Nephron progenitor cell (in vitro differentiated cells): ENCODE measurements at regions not wholly inside any gene's neighbourhood (a gene's known extent, or its start where the extent isn't known, plus 50 kb on each side); places are given as distances from the start of the nearest gene placed in this dataset.

ENCODE experiments used
- DNase-seq: peaks from one replicate; pipeline ENCODE4 v3.0.0; 2021
- H3K27ac Mint-ChIP-seq: 2 replicates; pipeline ENCODE4 v1.8.0; 2021; ENCODE audit warnings: mild to moderate bottlenecking, moderate library complexity, mixed read lengths
- H3K27me3 Mint-ChIP-seq: 2 replicates; pipeline ENCODE4 v1.8.0; 2021; ENCODE audit warnings: mild to moderate bottlenecking, low read depth, mixed read lengths; ENCODE audit not compliant: poor library complexity
- H3K36me3 Mint-ChIP-seq: 2 replicates; pipeline ENCODE4 v1.8.0; 2021; ENCODE audit warnings: low read depth, mixed read lengths
- H3K4me1 Mint-ChIP-seq: 2 replicates; pipeline ENCODE4 v1.8.0; 2021; ENCODE audit warnings: mixed read lengths
- H3K4me3 Mint-ChIP-seq: 2 replicates; pipeline ENCODE4 v1.8.0; 2021; ENCODE audit warnings: mild to moderate bottlenecking, moderate library complexity, mixed read lengths
- H3K9me3 Mint-ChIP-seq: 2 replicates; pipeline ENCODE4 v1.8.0; 2021; ENCODE audit warnings: mild to moderate bottlenecking, moderate library complexity, mixed read lengths
- CTCF ChIP-seq: fragments of 200-600 bp; sonication (generic); IDR thresholded peaks from 2 replicates; pipeline ENCODE4 v1.5.0; 2021; ENCODE audit warnings: antibody characterized with exemption

- peaks cover 13% of the 10 kb centered on the region for H3K4me1 Mint-ChIP-seq
- H3K36me3 Mint-ChIP-seq = no peaks in the 10 kb centered on the region
- no peak overlapping the region for H3K27ac Mint-ChIP-seq
- H3K9me3 Mint-ChIP-seq = peaks cover 29% of the 10 kb centered on the region
- H3K27me3 Mint-ChIP-seq = peaks cover 7% of the 10 kb centered on the region
- no peak overlapping the region for H3K4me3 Mint-ChIP-seq
- DNase-seq = no peak
- TF ChIP-seq CTCF = no peak
Observed at GRCh38 chr13:110780422-110780821, 66.9 kb downstream of the ING1 start.

GRCh38 chr13:110782185-110782584, 68.7 kb downstream of the ING1 start:
- H3K36me3 Mint-ChIP-seq = no peaks in the 10 kb centered on the region
- no peak for TF ChIP-seq CTCF
- no peaks in the 10 kb centered on the region for H3K4me1 Mint-ChIP-seq
- peaks cover 29% of the 10 kb centered on the region for H3K9me3 Mint-ChIP-seq
- peaks cover 14% of the 10 kb centered on the region for H3K27me3 Mint-ChIP-seq
- no peak overlapping the region for H3K4me3 Mint-ChIP-seq
- no peak for DNase-seq
- H3K27ac Mint-ChIP-seq = no peak overlapping the region

- Mint-ChIP-seq H3K4me3 (no peak overlapping the region), H3K36me3 (no peaks in the 10 kb centered on the region), H3K27me3 (peaks cover 14% of the 10 kb centered on the region)
Observed at GRCh38 chr13:110784704-110785103, 71.2 kb downstream of the ING1 start.

GRCh38 chr13:110788778-110789177, 75.3 kb downstream of the ING1 start:
- Mint-ChIP-seq H3K4me1 (no peaks in the 10 kb centered on the region), H3K27me3 (peaks cover 10% of the 10 kb centered on the region), H3K4me3 (no peak overlapping the region), H3K27ac (no peak overlapping the region), H3K9me3 (peaks cover 26% of the 10 kb centered on the region), H3K36me3 (no peaks in the 10 kb centered on the region)
- DNase-seq = no peak
- no peak for TF ChIP-seq CTCF

More at GRCh38 chr13:110784704-110785103, 71.2 kb downstream of the ING1 start:
- Mint-ChIP-seq H3K9me3 (peaks cover 36% of the 10 kb centered on the region), H3K4me1 (no peaks in the 10 kb centered on the region), H3K27ac (no peak overlapping the region)
- TF ChIP-seq CTCF = no peak
- DNase-seq = no peak

- H3K27me3 Mint-ChIP-seq = peaks cover 12% of the 10 kb centered on the region
- DNase-seq = no peak
- H3K9me3 Mint-ChIP-seq = peaks cover 26% of the 10 kb centered on the region
- no peak overlapping the region for H3K27ac Mint-ChIP-seq
- no peaks in the 10 kb centered on the region for H3K36me3 Mint-ChIP-seq
- no peak for TF ChIP-seq CTCF
- H3K4me1 Mint-ChIP-seq = no peaks in the 10 kb centered on the region
- no peak overlapping the region for H3K4me3 Mint-ChIP-seq
Observed at GRCh38 chr13:110789871-110790270, 76.4 kb downstream of the ING1 start.

- peaks cover 26% of the 10 kb centered on the region for H3K9me3 Mint-ChIP-seq
- H3K4me3 Mint-ChIP-seq = no peak overlapping the region
- no peak for TF ChIP-seq CTCF
- H3K27ac Mint-ChIP-seq = no peak overlapping the region
- H3K4me1 Mint-ChIP-seq = no peaks in the 10 kb centered on the region
- no peaks in the 10 kb centered on the region for H3K36me3 Mint-ChIP-seq
- peaks cover 12% of the 10 kb centered on the region for H3K27me3 Mint-ChIP-seq
- DNase-seq = no peak
Observed at GRCh38 chr13:110790371-110790770, 76.9 kb downstream of the ING1 start.
